D721Med (cell line): ENCODE measurements at regions not wholly inside any gene's neighbourhood (a gene's known extent, or its start where the extent isn't known, plus 50 kb on each side); places are given as distances from the start of the nearest gene placed in this dataset.

Experiments
- DNase-seq: peaks from one replicate; pipeline ENCODE4 v3.0.0; 2011; ENCODE audit warnings: low spot score; ENCODE audit not compliant: insufficient read length
- FAIRE-seq: peaks from 2 replicates; lab custom pipeline; 2011; peaks lifted over from hg19 to GRCh38; lab: Jason Lieb, UNC
- TF ChIP-seq, protein P1 (sequence below): IDR thresholded peaks from 2 replicates; pipeline ENCODE4 v1.5.1; 2012; ENCODE audit warnings: mild to moderate bottlenecking, control low read depth; ENCODE audit not compliant: insufficient read depth; ENCODE audit errors: missing control alignments

DNA sequence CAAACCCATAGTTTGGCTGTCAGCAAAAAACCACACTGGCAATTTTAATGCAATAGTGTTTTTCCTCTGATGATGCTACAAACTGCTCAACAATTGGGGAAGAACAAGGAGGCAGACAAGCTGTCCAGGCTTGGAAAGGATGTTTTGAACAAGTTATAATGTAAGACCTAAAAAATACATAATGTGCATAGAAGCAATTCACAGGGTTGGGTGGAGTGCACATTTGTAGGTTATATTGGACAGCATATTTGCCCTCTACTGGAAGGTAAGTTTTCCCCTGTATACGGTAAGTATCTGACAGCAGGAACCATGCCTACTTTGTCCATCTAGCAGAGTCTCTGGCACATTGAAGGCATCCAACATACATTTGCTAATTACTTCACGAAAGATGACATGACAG lies 114.3 kb upstream of the PUM3 start:
- TF ChIP-seq, protein P1, sequence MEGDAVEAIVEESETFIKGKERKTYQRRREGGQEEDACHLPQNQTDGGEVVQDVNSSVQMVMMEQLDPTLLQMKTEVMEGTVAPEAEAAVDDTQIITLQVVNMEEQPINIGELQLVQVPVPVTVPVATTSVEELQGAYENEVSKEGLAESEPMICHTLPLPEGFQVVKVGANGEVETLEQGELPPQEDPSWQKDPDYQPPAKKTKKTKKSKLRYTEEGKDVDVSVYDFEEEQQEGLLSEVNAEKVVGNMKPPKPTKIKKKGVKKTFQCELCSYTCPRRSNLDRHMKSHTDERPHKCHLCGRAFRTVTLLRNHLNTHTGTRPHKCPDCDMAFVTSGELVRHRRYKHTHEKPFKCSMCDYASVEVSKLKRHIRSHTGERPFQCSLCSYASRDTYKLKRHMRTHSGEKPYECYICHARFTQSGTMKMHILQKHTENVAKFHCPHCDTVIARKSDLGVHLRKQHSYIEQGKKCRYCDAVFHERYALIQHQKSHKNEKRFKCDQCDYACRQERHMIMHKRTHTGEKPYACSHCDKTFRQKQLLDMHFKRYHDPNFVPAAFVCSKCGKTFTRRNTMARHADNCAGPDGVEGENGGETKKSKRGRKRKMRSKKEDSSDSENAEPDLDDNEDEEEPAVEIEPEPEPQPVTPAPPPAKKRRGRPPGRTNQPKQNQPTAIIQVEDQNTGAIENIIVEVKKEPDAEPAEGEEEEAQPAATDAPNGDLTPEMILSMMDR: no peak
- DNase-seq (no peak), FAIRE-seq (no peak)

DNA sequence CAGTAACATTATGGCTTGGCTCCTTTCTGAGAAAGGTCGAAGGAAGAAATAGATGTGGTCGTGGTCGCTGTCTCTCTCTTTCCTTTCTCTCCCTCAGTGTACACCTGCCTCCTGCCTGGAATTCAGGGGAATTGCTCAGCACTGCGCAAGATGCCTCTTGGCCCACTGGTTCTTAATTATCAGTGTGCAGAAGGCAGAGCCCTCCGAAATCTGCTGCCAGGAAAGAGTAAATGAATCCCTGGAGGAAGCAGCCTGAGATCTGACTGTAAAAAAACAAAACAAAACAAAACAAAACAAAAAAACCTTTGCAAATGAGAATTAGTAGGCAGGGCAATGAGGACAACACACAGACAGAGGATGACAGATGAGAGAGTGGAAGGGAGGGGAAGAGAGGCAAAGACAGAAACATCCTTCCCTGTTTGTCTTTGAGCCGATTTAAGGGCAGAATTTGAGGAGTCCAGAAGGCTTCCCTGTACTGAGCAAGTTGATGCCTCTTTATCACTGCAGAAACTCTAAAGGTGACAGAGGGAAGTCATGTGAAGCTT lies 113.8 kb upstream of the PUM3 start:
- DNase-seq: no peak
- FAIRE-seq: no peak
- TF ChIP-seq, protein P1: no peak

DNA sequence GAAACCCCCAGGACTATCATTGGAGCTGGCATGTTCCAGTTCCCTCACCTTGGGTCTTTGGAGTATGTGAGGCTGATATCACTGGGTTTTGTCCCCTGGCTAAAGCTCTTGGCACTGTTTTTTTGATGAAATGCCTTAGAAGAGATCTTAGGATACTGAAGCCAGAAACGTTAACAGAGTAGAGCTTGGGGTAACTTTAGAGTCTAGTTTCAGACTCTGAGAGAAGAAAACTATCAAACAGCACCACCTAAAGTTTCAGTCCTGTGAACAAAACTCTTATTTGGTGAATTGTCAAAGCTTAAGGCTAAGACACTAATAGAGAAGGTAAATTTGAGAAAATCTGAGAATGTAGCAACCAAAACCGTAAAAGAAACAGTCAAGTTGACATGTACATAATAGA lies 111.7 kb upstream of the PUM3 start:
- DNase-seq (no peak), FAIRE-seq (no peak)
- TF ChIP-seq, protein P1: no peak

DNA sequence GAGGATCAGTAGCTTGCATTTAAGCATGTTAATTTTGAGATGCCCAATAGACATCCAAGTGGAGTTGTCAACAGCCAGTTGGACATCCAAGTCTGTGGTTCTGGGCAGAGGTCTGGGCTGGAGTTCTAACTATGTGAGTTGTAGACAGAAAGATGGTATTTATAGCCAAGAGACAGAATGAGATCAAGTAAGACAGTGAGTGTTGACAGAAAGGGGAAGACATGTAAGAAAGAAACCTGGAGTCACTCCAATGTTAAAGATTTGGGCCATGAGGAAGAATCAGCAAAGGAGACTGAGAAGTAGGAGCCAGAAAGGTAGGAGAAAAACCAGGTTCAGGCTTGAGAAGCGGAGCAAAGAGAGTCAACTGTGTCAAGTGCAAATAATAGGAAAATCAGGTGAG lies 95.5 kb upstream of the PUM3 start:
- TF ChIP-seq, protein P1: no peak
- DNase-seq (no peak), FAIRE-seq (no peak)

DNA sequence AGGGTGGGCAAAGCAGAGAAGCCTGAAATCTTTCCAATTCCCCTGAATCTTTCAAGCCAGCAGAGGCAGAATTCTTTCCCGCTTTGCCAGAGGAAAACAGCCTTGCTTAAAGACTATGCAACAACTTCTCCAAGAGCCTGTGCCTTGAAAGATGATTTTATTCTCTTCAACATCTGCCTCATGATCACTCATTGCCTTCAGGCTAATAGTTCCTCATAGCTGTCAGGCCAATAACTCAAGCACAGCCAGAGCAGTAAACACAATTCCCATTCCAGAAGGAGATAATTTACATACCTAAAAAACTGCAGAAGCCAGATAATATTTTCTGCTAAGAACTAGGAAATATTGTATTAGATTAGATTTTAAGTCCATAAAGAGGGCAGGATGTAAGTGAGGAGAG lies 92.3 kb upstream of the PUM3 start:
- FAIRE-seq (no peak), DNase-seq (no peak)
- TF ChIP-seq, protein P1: no peak

DNA sequence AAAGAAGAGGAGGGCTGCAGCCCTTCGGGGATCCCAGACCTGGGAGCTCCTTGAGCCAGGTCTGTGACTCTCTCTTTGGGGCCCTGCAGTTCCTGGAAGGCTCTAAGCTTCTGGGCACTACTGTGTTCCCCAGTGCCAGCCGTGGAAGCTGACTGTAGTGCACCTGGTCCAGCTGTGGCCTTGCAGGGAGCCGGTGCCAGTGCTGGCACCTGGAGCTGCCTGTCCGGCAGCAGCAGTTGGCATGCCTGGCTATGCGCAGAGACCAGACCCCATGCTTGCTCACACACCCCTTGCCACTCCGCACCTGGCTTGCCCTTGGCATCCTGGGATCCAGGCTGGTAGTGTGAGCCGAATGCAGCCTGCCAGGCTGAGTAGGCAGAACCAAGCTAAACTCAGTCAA lies 91.0 kb upstream of the PUM3 start:
- no peak for FAIRE-seq
- TF ChIP-seq, protein P1: no peak
- DNase-seq: no peak

DNA sequence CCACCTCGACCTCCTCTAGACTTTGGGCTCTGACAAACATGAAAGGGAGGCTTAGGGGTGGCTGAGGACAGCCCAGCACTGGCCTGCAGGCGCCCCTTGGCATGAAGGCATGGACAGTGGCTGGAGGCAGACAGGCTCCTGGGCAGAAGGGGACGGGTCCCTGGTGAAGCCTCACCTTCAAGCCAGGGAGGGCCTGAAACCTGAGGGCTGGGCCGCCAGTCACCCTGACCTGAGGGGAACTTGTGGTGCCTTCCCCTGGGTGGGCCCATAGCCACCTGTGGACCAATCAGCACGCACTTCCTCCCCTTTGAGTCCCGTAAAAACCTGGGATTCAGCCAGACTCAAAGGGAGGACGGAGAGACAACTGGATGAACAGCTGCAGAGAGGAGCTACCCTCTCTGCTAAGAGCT lies 90.4 kb upstream of the PUM3 start:
- TF ChIP-seq, protein P1: no peak
- no peak for DNase-seq
- no peak for FAIRE-seq
